SW480 (cell line): ENCODE measurements at regions not wholly inside any gene's neighbourhood (a gene's known extent, or its start where the extent isn't known, plus 50 kb on each side); places are given as distances from the start of the nearest gene placed in this dataset.

Source experiments
- DNase-seq: peaks from one replicate; pipeline ENCODE4 v3.0.0-alpha.2; 2016; ENCODE audit warnings: low spot score

DNA sequence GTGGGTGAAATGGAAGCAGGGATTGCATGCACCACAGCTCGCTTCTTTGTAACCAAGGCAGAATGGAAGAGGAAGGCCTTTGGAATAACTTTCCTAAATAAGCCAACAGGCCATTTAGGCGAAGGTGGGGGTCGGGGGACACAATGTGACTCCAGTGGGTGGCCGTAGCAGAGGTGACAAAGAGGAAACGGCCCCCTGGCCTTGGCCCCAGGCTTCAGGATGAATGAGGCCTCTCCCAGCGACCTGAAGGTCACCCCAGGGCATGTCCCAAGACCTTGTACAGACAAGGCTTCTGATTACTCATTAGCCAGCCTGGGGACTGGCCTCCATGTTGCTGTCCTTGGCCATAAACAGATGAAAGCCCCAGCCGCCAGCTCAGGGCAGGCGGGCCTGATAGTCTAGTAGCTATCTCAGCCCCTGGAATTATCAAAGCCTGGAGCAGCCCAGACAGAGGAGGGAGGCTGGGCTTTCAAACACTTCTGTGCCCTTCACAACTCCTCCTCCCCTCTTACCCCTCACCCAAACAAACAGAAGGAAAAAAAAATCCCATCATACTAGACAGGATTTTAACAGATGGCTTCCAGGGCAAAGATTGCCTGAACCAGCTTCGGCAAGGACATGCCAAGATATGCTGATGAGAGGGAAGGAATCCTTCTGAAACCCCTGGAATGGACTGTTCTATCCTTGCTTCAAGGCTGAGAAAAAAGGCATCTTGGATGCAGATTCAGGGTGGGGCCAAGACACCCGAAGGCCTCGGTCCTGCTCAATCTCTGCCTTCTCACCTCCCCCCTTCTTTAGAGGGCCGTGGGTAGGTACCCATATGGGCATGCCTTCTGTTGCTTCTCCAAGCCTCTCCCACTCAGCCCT is 142.3 kb upstream of the PARP11 start:
- DNase-seq = no peak

DNA sequence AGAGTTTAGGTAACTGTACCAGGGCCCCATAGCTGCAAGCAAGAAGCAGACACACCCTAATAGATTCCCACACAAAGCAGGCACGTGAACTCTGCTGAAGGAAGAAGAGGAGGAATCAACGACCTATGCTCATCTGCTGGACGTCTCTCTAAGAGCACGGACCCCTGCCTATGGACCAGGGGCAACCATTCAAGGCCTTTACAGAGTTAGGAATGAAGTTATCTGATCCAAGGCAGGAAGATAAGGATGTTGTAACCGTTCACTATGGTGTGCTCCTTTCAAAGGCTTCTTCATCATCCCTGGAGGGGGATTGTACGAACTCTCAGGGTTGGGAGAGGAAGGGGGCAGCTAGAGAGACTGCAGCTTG is 141.6 kb upstream of the PARP11 start:
- DNase-seq = no peak

DNA sequence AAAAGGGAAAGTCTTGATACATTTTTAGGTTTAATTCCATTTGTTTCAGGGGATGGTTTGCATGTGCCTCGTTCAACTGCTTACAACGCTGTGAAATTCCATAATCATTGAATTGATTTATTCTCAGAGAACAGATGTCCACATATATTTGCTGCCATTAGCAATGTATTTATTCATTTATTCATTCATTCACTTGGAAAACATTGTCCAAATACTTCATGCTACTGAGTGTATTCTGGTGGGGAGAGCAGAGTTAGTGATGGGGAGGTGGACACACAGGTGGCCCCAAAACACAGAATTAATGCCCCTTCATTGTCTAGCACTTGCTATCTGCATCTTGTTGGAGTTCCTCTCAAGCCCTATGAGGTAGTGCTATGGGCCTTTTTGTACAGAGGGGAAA is 141.2 kb upstream of the PARP11 start:
- DNase-seq = no peak

DNA sequence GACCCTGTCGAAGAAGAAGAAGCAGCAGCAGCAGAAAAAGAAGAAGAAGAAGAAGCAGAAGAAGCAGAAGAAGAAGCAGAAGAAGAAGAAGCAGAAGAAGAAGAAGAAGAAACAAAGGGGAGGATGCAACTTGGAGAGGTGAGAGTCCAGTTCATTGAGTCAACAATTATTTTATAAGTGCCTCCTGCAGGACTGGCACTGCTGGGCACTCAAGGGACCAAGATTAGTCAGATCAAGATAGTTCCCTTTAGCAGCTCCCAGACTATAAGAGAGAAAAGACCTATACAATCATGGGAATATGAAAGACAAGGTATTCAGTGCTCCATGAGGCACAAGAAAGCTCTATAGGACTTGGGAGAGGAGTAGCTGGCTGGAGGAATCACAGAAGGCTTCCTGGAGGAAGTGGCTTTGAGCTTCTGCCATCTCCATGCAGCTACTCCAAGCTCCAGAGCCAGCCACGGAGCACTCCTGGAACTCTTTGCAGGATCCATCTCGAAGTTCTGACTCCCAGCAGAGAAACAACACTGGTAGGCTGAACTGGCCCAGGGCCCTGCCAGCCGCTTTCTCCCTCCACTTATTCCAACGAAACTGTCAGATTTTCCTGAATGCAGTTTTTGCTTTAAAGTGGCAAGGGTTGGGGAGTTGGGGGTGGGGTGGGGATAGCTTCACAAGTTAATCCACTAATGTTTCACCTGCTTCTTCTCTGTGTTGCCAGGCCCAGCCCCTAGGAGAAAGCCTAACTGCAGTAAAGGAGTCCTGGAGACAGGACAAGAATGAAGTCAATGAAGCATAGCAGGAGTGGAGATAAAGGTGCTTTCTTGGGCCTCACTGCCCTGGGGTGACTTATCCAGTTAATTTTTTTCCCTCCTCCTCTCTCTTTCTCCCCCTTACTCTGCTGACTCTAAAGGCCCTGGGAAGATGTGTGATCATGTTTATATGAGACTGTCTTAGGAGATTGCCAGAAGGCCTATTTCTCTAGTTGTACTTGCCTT is 140.1 kb upstream of the PARP11 start:
- no peak for DNase-seq

DNA sequence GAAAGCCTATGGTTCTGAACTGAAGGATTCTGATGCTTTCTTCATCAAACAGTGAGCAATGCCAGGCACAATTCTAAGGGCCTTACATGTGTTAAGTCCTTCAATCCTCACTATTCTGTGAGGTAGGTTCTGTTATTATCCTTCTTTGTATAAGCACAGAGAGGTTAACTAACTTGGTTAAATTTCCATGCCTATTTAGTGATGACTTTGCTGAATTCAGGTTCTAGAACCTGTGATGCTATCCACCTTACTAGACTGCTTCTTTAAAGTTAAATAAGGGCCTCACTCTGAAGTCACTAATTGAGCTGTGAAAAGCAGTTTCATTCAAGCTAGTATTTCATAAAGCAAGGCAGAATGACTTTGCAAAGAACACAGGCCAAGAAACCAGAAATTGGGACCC is 138.9 kb upstream of the PARP11 start:
- DNase-seq = no peak

DNA sequence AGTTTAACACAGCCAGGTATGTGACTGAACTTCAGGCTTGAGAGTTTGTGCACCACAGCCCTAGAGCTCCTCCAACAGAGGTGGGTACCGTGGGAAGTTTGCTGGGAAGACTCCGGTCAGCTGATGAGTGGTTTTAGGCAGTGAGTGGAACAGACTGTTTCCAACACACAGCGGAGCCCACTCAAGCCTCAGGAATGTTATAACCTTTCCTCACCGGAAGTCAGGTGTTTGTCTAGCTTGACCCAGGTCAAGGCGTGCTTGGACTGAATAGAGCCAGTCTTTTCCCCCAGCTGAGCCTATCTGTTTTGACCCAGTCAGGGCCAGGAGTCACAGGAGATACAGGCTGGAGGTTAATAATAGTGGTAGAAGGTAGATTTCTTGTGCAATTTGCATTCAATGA is 138.4 kb upstream of the PARP11 start:
- DNase-seq = peak; percentile 86

DNA sequence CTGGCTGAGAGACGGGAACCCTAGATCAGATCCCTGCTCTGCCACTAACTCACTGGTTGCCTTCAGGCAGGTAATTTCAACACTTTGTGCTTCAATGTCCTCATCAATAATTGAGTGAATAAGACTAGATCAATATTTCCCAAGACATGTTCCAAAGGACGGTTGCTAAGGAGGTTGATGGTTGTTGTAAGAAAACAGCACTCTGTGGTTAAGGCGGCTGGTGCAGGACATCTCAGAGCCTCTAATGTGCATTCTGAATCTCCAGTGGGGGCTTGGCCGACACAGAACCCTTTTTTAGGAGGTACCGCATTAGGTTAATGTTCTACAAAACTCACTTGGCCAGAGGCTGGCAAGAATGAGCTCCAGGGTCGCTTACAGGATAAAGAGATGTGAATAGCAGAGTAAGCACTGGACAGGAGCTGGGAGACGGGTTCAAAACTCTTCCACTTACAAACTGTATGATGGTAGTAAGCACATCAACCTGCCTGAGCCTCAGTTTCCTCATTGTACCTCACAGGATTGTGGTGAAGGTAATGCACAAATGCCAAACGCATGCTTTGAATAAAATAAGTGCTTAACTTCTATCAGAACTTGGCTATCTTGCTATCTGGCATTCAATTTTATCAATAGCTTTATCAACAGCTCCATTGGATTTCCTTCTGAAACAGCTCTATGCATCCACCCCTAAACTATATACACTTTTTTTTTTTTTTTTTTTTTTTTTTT is 136.9 kb upstream of the PARP11 start:
- no peak for DNase-seq

DNA sequence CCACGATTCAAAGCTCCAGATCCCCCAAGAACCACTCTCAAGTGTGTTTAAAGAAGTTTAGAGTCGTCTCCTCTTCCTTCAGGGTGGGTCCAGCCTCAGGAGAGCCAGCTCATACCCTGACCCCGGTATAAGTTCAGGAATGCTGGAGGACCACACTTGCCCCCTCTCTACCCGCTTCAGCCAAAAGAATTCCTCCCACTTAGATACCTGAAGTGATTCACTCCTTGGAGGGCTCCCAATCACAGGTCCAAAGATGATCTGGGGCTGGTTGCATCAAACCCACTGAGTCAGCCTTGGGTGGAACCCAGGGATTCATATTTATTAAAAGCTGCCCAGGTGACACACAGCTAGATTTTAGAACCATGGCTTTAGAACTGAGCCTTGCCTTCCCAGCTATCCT is 133.5 kb upstream of the PARP11 start:
- no peak for DNase-seq

DNA sequence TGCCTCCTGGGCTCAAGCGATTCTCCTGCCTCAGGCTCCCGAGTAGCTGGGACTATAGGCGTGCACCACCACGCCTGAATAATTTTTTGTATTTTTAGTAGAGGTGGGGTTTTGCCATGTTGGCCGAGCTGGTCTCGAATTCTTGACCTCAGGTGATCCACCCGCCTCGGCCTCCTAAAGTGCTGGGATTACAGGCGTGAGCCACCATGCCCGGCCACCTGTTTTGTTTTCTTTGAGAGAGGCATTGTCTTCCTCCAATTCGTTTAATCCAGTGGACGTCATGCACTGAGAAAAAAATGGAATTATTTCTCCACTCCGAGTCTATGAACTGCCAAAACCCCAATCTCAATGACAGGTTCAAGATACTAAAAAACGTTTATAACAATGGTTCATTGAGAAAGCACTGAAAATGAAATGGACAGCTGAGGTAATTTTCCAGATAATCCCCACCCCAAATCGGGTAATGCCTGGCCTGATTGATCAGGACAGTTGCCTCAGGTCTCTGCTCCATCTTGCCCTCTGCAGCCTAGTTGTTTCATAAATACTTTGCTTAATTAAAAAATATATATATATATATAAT is 132.7 kb upstream of the PARP11 start:
- DNase-seq = no peak

DNA sequence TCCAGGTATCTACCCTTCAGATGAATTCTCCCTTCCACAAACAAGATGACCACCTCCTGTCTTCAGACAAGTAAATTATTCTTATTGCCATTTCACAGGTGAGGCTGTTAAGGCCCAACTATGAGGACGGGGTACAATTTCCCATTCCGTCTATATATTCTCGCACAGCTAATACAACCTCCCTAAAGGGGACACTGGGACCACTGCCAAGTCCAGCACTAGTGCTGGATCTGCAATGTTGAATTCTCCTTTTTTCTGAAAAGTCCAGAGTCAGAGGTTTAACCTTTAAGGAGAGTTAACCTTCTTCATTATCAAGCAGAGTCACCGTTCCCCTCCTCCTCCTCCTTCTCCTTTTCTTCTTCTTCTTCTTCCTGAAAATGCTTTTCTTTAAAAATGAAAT is 130.4 kb upstream of the PARP11 start:
- no peak for DNase-seq

DNA sequence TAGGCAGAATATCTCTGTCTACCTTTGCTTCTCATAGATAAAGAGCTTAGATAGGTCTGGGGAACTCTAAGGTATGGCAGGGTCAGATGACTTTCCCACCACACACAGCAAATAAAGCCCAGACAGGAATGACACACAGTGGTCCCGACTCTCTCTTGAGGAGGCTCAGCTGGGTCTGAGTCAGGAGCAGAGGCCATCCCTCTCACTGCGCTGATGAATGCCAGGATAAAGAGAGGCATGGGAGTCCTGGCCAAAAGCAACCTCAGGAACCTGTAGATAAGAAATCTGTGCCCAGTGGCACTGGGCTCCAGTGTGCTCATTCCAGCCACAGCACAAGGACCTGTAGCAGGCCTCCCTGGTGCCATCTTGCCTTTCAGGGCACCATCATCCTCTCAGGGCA is 129.4 kb upstream of the PARP11 start:
- no peak for DNase-seq

DNA sequence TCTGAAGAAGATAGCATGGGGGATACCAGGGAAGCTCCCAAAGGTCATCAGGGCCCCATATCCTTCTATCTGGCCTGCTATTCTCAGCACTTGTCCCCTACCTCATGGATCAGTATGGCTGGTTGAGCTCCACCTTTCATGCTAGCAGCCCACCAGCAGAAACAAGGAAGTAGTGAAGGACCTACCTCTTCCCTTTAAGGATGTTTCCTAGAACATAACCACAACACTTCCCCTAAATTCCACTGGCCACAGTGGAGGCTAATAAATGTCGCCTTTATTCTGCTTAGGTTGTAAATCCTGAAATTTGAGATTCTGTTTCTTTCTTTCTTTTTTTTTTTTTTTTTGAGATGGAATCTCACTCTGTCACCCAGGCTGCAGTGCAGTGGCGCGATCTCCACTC is 128.6 kb upstream of the PARP11 start:
- no peak for DNase-seq

DNA sequence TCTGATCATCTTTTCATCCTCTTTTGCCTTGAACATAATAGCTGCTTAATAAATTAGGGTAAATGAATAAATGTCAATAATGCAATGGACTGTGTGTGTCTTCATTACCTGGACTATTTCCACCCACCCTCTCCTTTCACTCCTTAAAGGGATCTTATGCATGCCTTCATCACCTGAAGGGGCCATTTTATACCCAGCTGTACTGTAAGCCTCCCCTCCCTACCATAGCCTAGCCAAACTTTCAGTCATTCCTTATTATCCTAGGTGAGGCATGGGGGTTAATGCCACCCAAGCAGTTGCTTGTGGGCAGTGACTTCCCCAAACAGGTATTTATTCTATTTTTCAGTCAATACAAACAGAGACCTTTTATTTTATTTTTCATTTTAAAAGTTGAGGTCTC is 127.8 kb upstream of the PARP11 start:
- no peak for DNase-seq

DNA sequence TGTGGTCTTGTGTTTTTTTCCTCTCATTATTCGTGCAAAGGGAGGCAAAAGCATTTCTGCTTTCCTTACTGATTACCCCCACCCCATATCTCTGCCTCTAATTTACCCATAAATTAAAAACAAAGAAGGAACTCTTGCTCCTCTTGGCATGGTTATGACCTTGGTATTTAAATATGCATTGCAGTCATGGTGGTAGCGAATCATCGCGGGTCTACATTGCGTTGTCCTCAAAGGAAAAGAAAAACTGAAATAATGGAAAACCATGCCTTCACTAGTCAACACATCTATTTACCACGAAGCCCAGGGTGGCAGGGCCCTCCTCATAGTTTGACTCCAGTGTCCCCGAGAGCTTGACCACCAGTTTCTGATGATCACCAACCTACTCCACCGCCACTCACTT is 126.7 kb upstream of the PARP11 start:
- no peak for DNase-seq

DNA sequence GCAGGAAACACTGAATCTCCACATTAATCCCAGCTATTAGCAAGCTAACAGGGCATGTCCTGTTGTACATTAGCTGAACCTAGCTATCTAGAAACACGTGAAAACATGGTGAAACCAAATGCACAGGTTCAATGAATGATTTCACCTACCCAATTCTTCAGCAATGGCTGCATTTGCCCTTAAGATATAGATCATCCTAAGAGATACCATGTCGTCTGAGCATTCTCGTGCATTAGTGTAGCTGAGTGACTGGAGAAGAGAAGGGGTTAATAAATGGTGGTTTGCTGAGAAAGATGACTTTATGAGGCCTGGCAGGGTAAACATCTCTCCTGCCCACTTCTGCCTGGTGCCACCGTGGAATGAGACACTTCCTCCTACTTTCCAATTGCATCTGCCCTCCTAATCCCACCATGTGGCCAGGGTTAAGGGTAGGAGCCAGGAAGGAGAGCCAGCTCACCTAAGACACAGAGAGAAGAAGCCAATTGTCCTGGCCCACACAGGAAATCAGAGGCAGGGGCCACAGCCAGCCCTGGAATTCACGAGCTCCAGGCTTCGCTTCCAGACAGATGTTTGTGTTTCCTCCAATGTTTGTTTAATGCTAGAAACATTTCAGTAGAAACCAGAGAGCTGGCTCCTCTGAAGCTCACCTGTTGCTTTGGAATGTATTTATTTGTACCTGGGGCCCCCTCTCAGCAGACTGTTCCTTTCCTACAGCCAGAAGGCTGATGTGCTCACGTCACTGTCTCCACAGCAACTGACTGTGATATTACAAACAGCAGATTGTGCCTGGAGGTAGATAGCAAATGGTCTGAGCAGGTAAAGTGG is 126.0 kb upstream of the PARP11 start:
- peak; percentile 23 for DNase-seq

DNA sequence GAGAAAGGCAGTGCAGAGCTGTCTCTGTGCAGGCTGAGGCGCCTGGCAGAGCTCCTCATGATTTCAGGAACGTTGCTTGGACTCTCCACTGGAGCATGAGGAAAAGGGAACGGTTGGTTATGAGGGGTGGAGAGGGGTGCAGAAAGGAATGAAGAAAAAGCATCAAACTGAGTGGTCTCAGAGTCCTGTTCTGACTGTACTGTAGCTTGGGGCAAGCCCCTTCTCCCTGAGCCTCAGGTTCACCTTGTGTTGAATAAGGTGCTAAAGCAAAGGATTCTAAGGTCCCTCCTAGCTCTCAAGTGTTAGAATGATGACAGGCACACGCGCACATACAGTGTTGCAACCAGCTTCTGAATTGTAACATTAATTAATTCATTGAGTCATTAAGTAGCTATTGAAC is 125.2 kb upstream of the PARP11 start:
- no peak for DNase-seq

DNA sequence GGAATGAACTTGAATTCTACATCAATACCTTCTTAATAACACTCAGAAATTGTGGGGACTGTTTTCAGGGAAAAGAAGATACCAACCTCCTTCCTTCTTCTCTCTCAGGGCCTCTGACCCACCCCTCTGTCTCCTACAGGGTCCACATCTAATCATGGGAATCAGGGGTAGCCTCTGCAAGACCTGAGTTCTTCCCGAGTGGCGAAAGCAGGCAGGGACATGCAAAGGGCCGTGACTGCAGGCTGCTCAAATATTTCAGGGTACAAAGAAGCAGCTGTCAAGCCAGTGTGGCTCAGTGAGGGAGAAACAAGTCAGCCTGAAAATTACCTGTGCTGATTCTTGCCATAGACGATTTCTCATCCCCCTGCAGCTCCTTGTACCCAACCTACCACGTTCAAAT is 123.1 kb upstream of the PARP11 start:
- DNase-seq = no peak

DNA sequence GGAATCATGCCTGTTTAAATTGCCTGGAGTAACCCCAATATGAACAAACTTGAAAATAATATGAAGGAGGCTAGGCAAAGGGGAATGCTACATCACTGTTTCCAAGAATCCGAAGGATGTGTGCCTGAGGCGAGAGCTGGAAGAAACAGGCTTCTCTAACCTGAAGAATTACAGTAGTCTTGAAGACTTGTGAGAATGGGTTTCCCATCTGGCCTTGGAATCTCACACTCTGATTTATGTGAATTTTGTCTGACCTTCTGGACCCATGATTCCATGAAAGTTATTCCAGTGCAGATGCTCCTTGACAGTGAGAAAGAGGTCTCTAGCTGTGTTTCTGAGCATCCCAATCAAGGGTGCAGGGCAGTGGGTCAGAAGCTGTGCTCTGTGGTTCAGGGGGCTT is 122.1 kb upstream of the PARP11 start:
- no peak for DNase-seq

DNA sequence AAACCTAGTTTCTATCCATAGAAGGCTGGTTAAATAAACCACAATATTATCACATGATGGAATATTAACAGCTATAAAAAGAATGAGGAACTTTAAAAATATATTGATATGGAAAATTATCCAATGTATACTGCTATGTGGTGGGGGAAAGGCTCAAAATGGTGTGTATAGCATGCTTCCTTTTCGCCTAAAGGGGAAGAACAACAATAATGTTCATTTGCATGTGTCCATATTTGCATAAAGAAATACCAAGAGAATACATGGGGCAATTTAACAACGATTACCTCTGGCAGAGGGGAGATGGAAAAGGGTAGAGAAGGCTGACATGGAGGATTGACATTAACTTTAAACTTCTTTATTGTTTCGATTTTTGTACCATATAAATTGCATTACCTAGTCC is 121.3 kb upstream of the PARP11 start:
- DNase-seq = no peak

DNA sequence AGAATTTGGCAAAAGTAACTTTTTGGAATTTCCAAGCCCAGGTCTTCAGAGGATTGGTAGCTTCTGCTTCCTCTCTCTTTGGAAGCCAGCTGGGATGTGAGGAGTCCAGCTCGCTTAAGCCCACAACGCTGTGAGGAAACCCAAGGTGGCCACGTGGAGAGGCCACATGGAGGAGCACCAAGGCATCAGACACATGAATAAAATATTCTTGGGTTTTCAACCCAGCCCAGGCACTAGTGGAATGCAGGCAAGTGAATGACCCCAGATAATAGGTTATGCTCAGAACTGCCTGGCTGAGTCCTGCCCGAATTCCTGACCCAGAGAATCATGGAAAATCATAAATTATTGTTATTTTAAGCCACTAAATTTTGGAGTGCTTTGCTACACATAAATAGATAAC is 119.7 kb upstream of the PARP11 start:
- no peak for DNase-seq
